IMR-90 (cell line): ENCODE measurements at regions not wholly inside any gene's neighbourhood (a gene's known extent, or its start where the extent isn't known, plus 50 kb on each side); places are given as distances from the start of the nearest gene placed in this dataset.

Experiments
- CHD1 ChIP-seq: IDR thresholded peaks from 2 replicates; pipeline ENCODE4 v1.6.1; 2012; ENCODE audit warnings: low read depth, low read length, improper control_type of control experiment
- CTCF ChIP-seq: conservative IDR thresholded peaks from 2 replicates; pipeline ENCODE4 v1.5.1; 2012; ENCODE audit warnings: mild to moderate bottlenecking, low read depth, low read length, improper control_type of control experiment
- FOS ChIP-seq: fragments of 150-350 bp; IDR thresholded peaks from 2 replicates; pipeline ENCODE4 v1.6.1; 2016; ENCODE audit warnings: low read depth, low read length
- MAFK ChIP-seq: IDR thresholded peaks from 2 replicates; pipeline ENCODE4 v1.6.1; 2012; ENCODE audit warnings: low read depth, low read length, improper control_type of control experiment
- MXI1 ChIP-seq: IDR thresholded peaks from 2 replicates; pipeline ENCODE4 v1.6.1; 2012; ENCODE audit warnings: low read depth, mild to moderate bottlenecking, low read length, moderate library complexity, borderline replicate concordance
- POLR2A ChIP-seq: IDR thresholded peaks from 2 replicates; pipeline ENCODE4 v1.6.1; 2012; ENCODE audit warnings: mild to moderate bottlenecking, low read depth, low read length
- RAD21 ChIP-seq: IDR thresholded peaks from 2 replicates; pipeline ENCODE4 v1.6.1; 2012; ENCODE audit warnings: low read length, improper control_type of control experiment
- RFX5 ChIP-seq: IDR thresholded peaks from 2 replicates; pipeline ENCODE4 v1.8.0; 2012; ENCODE audit warnings: low read depth, mild to moderate bottlenecking, low read length, moderate library complexity
- SMC3 ChIP-seq: fragments of 150-350 bp; IDR thresholded peaks from 2 replicates; pipeline ENCODE4 v1.6.1; 2016; ENCODE audit warnings: low read depth, mild to moderate bottlenecking, antibody characterized with exemption, low read length, moderate library complexity
- USF2 ChIP-seq: fragments of 150-350 bp; IDR thresholded peaks from 2 replicates; pipeline ENCODE4 v1.6.1; 2017; ENCODE audit warnings: mild to moderate bottlenecking, antibody characterized with exemption, low read length, low read depth
- TF ChIP-seq, protein P1 (sequence below): fragments of 150-350 bp; IDR thresholded peaks from 2 replicates; pipeline ENCODE4 v1.6.1; 2016; ENCODE audit warnings: low read depth, mild to moderate bottlenecking, low read length, moderate library complexity, borderline replicate concordance

- TF ChIP-seq, protein P1, sequence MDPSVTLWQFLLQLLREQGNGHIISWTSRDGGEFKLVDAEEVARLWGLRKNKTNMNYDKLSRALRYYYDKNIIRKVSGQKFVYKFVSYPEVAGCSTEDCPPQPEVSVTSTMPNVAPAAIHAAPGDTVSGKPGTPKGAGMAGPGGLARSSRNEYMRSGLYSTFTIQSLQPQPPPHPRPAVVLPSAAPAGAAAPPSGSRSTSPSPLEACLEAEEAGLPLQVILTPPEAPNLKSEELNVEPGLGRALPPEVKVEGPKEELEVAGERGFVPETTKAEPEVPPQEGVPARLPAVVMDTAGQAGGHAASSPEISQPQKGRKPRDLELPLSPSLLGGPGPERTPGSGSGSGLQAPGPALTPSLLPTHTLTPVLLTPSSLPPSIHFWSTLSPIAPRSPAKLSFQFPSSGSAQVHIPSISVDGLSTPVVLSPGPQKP: no peak
- TF ChIP-seq USF2 (no peak), CHD1 (no peak), POLR2A (no peak), CTCF (no peak), SMC3 (no peak), RAD21 (no peak), MXI1 (no peak), MAFK (no peak), RFX5 (no peak), FOS (no peak)
These were observed 206.9 kb downstream of the MELK start for GRCh38 chr9:36779582-36779981.
